IMR-90 (cell line): ENCODE measurements at regions not wholly inside any gene's neighbourhood (a gene's known extent, or its start where the extent isn't known, plus 50 kb on each side); places are given as distances from the start of the nearest gene placed in this dataset.

Source experiments
- ATAC-seq: fragments of 200-7000 bp; cut with Tn5 transposase; 2 replicates; pipeline ENCODE4 v1.9.1; 2020; ENCODE audit warnings: low read depth, mild to moderate bottlenecking, moderate library complexity
- BruUV-seq: library from RNA; stranded (reverse); fragments of 400-500 nt; replicated peaks from 2 replicates; lab custom pipeline; 2021; lab: Mats Ljungman, UMichigan
- CTCF ChIA-PET: fragments of 300-600 bp; formaldehyde crosslinking; extraction: SDS; loops from one replicate; lab custom pipeline; 2021; ENCODE audit warnings: antibody characterized with exemption; lab: Yijun Ruan, JAX
- POLR2A ChIA-PET: fragments of 300-600 bp; sonication (Branson Sonifier 250); formaldehyde crosslinking; loops from one replicate; lab custom pipeline; 2022; ENCODE audit warnings: antibody characterized with exemption; ENCODE audit not compliant: unreplicated experiment; lab: Charles Lee
- DNase-seq: peaks from one replicate; pipeline ENCODE4 v3.0.0; 2013
- H2AFZ ChIP-seq: replicated peaks from 2 replicates; pipeline ENCODE3; 2013; ENCODE audit warnings: low read length, mild to moderate bottlenecking; ENCODE audit not compliant: poor library complexity
- H2AK5ac ChIP-seq: 2 replicates; pipeline ENCODE4 v1.6.1; 2013; ENCODE audit warnings: low read depth, low read length, inconsistent platforms
- H2AK9ac ChIP-seq: replicated peaks from 2 replicates; pipeline ENCODE3; 2013; ENCODE audit warnings: mild to moderate bottlenecking, low read depth, low read length, moderate library complexity; ENCODE audit not compliant: poor library complexity
- H2BK120ac ChIP-seq: 2 replicates; pipeline ENCODE4 v1.6.1; 2013; ENCODE audit warnings: low read depth, low read length, inconsistent platforms
- H2BK15ac ChIP-seq: 3 replicates; pipeline ENCODE4 v1.6.1; 2013; ENCODE audit warnings: low read depth, low read length, inconsistent platforms
- H2BK20ac ChIP-seq: 2 replicates; pipeline ENCODE4 v1.6.1; 2013; ENCODE audit warnings: low read depth, mild to moderate bottlenecking, inconsistent platforms, low read length, moderate library complexity
- H2BK5ac ChIP-seq: 2 replicates; pipeline ENCODE4 v1.6.1; 2013; ENCODE audit warnings: mild to moderate bottlenecking, low read depth, low read length, inconsistent platforms; ENCODE audit not compliant: poor library complexity, severe bottlenecking
- H3K14ac ChIP-seq: replicated peaks from 2 replicates; pipeline ENCODE4 v1.6.1; 2013; ENCODE audit warnings: low read depth, low read length, inconsistent platforms
- H3K18ac ChIP-seq: 2 replicates; pipeline ENCODE4 v1.6.1; 2013; ENCODE audit warnings: low read depth, low read length, control low read depth
- H3K23ac ChIP-seq: 2 replicates; pipeline ENCODE4 v1.6.1; 2013; ENCODE audit warnings: low read depth, low read length, inconsistent platforms
- H3K27ac ChIP-seq: 2 replicates; pipeline ENCODE4 v1.5.1; 2013; ENCODE audit warnings: mild to moderate bottlenecking, control low read depth, low read length; ENCODE audit not compliant: insufficient read depth
- H3K27me3 ChIP-seq: 2 replicates; pipeline ENCODE4 v1.6.1; 2013; ENCODE audit warnings: low read length; ENCODE audit not compliant: control insufficient read depth, insufficient read depth
- H3K36me3 ChIP-seq: 2 replicates; pipeline ENCODE4 v1.6.1; 2013; ENCODE audit warnings: low read length, mixed read lengths; ENCODE audit not compliant: control insufficient read depth, insufficient read depth
- H3K4ac ChIP-seq: 2 replicates; pipeline ENCODE4 v1.6.1; 2013; ENCODE audit warnings: low read depth, low read length, inconsistent platforms
- H3K4me1 ChIP-seq: 2 replicates; pipeline ENCODE4 v1.6.1; 2013; ENCODE audit warnings: low read length, mixed read lengths; ENCODE audit not compliant: control insufficient read depth, insufficient read depth
- H3K4me2 ChIP-seq: 2 replicates; pipeline ENCODE4 v1.6.1; 2013; ENCODE audit warnings: low read depth, mild to moderate bottlenecking, control low read depth, low read length, moderate library complexity
- H3K4me3 ChIP-seq: 2 replicates; pipeline ENCODE4 v1.5.1; 2013; ENCODE audit warnings: low read depth, mild to moderate bottlenecking, control low read depth, low read length, moderate library complexity; ENCODE audit not compliant: insufficient read depth
- H3K56ac ChIP-seq: 2 replicates; pipeline ENCODE4 v1.6.1; 2013; ENCODE audit warnings: low read length, inconsistent platforms; ENCODE audit not compliant: insufficient read depth; ENCODE audit errors: extremely low read depth
- H3K79me1 ChIP-seq, 2 experiments: 2 replicates each; pipeline ENCODE4 v1.6.1; 2013; ENCODE audit warnings: low read length in 2 of 2, inconsistent platforms in 1 of 2, low read depth in 1 of 2
- H3K9ac ChIP-seq: 2 replicates; pipeline ENCODE4 v1.6.1; 2013; ENCODE audit warnings: low read depth, low read length, control low read depth
- H3K9me1 ChIP-seq: 2 replicates; pipeline ENCODE4 v1.6.1; 2013; ENCODE audit warnings: low read length, inconsistent platforms; ENCODE audit not compliant: insufficient read depth
- H3K9me3 ChIP-seq: 2 replicates; pipeline ENCODE4 v1.6.1; 2013; ENCODE audit warnings: low read length; ENCODE audit not compliant: control insufficient read depth, insufficient read depth
- H4K20me1 ChIP-seq: 2 replicates; pipeline ENCODE4 v1.6.1; 2013; ENCODE audit warnings: low read length, inconsistent platforms; ENCODE audit not compliant: insufficient read depth
- H4K5ac ChIP-seq: 2 replicates; pipeline ENCODE4 v1.6.1; 2013; ENCODE audit warnings: mild to moderate bottlenecking, low read depth, low read length, control low read depth
- H4K8ac ChIP-seq, 2 experiments: 2 replicates each; pipeline ENCODE4 v1.6.1; 2013; ENCODE audit warnings: low read depth in 2 of 2, low read length in 2 of 2, control low read depth in 1 of 2, inconsistent platforms in 1 of 2
- H4K91ac ChIP-seq: 2 replicates; pipeline ENCODE4 v1.6.1; 2013; ENCODE audit warnings: low read depth, low read length, inconsistent platforms; ENCODE audit not compliant: insufficient read depth
- BHLHE40 ChIP-seq: fragments of 150-350 bp; IDR thresholded peaks from 2 replicates; pipeline ENCODE4 v1.6.1; 2016; ENCODE audit warnings: mild to moderate bottlenecking, low read depth, low read length
- CEBPB ChIP-seq: IDR thresholded peaks from 2 replicates; pipeline ENCODE4 v1.6.1; 2012; ENCODE audit warnings: low read depth, low read length, improper control_type of control experiment
- CHD1 ChIP-seq: IDR thresholded peaks from 2 replicates; pipeline ENCODE4 v1.6.1; 2012; ENCODE audit warnings: low read depth, low read length, improper control_type of control experiment
- FOS ChIP-seq: fragments of 150-350 bp; IDR thresholded peaks from 2 replicates; pipeline ENCODE4 v1.6.1; 2016; ENCODE audit warnings: low read depth, low read length
- MAFK ChIP-seq: IDR thresholded peaks from 2 replicates; pipeline ENCODE4 v1.6.1; 2012; ENCODE audit warnings: low read depth, low read length, improper control_type of control experiment
- POLR2A ChIP-seq: IDR thresholded peaks from 2 replicates; pipeline ENCODE4 v1.6.1; 2012; ENCODE audit warnings: mild to moderate bottlenecking, low read depth, low read length
- RAD21 ChIP-seq: IDR thresholded peaks from 2 replicates; pipeline ENCODE4 v1.6.1; 2012; ENCODE audit warnings: low read length, improper control_type of control experiment
- RFX5 ChIP-seq: IDR thresholded peaks from 2 replicates; pipeline ENCODE4 v1.8.0; 2012; ENCODE audit warnings: low read depth, mild to moderate bottlenecking, low read length, moderate library complexity
- WGBS, 2 experiments: methylation state at CpG; one replicate each; pipeline versions ENCODE4 v1.1.5 to v1.1.7; 2013; ENCODE audit warnings: missing lambda C conversion rate in 2 of 2; ENCODE audit not compliant: insufficient read length in 1 of 2; ENCODE audit errors: extremely low coverage in 2 of 2; 5-methylcytosine and 5-hydroxymethylcytosine counted together
- dilution Hi-C: fragments of 300-500 bp; cut with HindIII; formaldehyde crosslinking; loops from one replicate; pipeline ENCODE4 v1.14.3; 2018; ENCODE audit warnings: low sequenced_read_pairs; ENCODE audit not compliant: unreplicated experiment
- in situ Hi-C: fragments of 300-500 bp; cut with MboI; formaldehyde crosslinking; loops from 3 replicates; pipeline ENCODE4 v1.14.3; 2019; ENCODE audit warnings: low sequenced_read_pairs, inconsistent platforms, mixed read lengths
- intact Hi-C: fragments of 100-400 bp; cut with micrococcal nuclease; formaldehyde crosslinking; loops from 2 replicates; pipeline ENCODE4 v1.10.0; 2022
- TF ChIP-seq, protein P1 (sequence below): fragments of 150-350 bp; IDR thresholded peaks from 2 replicates; pipeline ENCODE4 v1.6.1; 2016; ENCODE audit warnings: low read depth, mild to moderate bottlenecking, low read length, moderate library complexity, borderline replicate concordance

DNA sequence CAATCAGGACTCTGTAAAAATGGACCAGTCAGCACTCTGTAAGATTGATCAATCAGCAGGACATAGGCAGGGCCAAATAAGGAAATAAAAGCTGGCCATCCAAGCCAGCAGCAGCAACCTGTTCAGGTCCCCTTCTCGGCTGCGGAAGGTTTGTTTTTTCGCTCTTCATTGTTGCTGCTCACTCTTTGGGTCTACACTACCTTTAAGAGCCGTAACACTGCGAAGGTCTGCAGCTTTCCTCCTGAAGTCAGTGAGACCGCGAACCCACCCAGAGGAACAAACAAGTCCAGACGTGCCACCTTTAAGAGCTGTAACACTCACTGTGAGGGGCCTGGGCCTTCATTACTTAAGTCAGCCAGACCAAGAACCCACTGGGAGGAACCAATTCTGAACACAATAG is 223.2 kb upstream of the EXOC2 start:
- no peak overlapping the region for H4K5ac ChIP-seq
- CTCF ChIA-PET = no interaction called here
- dilution Hi-C loops (no loop called here), intact Hi-C loops (no loop called here), in situ Hi-C loops (loop anchor here (25.0 kb wide), 1 partner anchor 471 kb away; the partner anchor contains the start of gene FOXF2)
- POLR2A ChIA-PET = no interaction called here
- no peak overlapping the region for H3K27ac ChIP-seq
- no peak overlapping the region for H3K18ac ChIP-seq
- no peak overlapping the region for H2BK15ac ChIP-seq
- no peak overlapping the region for H3K4ac ChIP-seq
- no peak overlapping the region for H3K56ac ChIP-seq
- H3K9me3 ChIP-seq = peaks cover 5% of the 10 kb centered on the region; the same call in 1 of the 2 replicates
- no peaks in the 10 kb centered on the region for H3K9me1 ChIP-seq
- H3K9ac ChIP-seq = no peak overlapping the region
- no peak overlapping the region for H4K8ac ChIP-seq
- no peak overlapping the region for H4K91ac ChIP-seq
- H3K4me1 ChIP-seq = peaks cover 4% of the 10 kb centered on the region; the same call in 1 of the 2 replicates
- DNase-seq (no peak), ATAC-seq (no peak)
- H3K4me2 ChIP-seq = no peak overlapping the region
- no peak overlapping the region for H2BK120ac ChIP-seq
- no peak overlapping the region for H2AK5ac ChIP-seq
- no peaks in the 10 kb centered on the region for H3K79me1 ChIP-seq
- BruUV-seq = no TSS peak
- no peak overlapping the region for H3K23ac ChIP-seq
- H3K4me3 ChIP-seq = no peak overlapping the region
- H3K36me3 ChIP-seq = no peaks in the 10 kb centered on the region
- H2AFZ ChIP-seq = no peak overlapping the region
- TF ChIP-seq FOS (no peak), POLR2A (no peak), CHD1 (no peak), RFX5 (no peak), BHLHE40 (no peak), MAFK (no peak), RAD21 (no peak), CEBPB (no peak)
- TF ChIP-seq, protein P1, sequence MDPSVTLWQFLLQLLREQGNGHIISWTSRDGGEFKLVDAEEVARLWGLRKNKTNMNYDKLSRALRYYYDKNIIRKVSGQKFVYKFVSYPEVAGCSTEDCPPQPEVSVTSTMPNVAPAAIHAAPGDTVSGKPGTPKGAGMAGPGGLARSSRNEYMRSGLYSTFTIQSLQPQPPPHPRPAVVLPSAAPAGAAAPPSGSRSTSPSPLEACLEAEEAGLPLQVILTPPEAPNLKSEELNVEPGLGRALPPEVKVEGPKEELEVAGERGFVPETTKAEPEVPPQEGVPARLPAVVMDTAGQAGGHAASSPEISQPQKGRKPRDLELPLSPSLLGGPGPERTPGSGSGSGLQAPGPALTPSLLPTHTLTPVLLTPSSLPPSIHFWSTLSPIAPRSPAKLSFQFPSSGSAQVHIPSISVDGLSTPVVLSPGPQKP = no peak
- H2BK20ac ChIP-seq = no peak overlapping the region
- peaks cover 7% of the 10 kb centered on the region for H3K27me3 ChIP-seq
- no peak overlapping the region for H3K14ac ChIP-seq
- H2BK5ac ChIP-seq = no peak overlapping the region
- no peaks in the 10 kb centered on the region for H4K20me1 ChIP-seq
- WGBS, 2 experiments = no CpG with 5 or more reads among the region's 8 CpGs
- H2AK9ac ChIP-seq = no peak overlapping the region
